SKM-1 treated with dmso at 0.1 percent for 144 hours (cell line): ENCODE measurements at regions not wholly inside any gene's neighbourhood (a gene's known extent, or its start where the extent isn't known, plus 50 kb on each side); places are given as distances from the start of the nearest gene placed in this dataset.
A peak's percentile ranks its signal among the peaks of the same experiment; 100 is the strongest.

Source experiments
- DNase-seq: peaks from one replicate; lab custom pipeline; 2025; ENCODE audit not compliant: unreplicated experiment; lab: John Stamatoyannopoulos, UW

DNA sequence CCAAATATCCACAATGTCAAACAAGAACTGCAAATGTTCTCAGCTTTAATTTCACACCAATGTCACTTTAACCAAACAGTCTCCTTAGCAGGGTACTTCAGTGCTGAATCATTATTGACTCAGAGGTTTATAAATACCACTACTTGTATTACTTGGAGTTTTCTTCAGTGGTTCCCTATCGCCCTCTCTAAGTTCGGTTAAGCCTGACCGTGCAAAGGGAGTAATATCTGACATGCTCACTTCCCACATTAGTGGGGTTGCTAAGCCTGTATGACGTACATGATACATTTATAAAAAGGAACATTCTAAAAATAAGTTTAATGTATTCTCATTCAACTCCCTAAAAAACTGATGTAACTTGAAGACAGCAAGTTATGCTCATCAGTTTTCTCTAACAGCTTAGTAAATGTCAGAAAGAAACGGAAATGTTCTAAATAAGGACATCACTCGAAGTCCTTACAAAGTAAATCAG, 93.1 kb upstream of the ZC3H12C start:
- no peak for DNase-seq

DNA sequence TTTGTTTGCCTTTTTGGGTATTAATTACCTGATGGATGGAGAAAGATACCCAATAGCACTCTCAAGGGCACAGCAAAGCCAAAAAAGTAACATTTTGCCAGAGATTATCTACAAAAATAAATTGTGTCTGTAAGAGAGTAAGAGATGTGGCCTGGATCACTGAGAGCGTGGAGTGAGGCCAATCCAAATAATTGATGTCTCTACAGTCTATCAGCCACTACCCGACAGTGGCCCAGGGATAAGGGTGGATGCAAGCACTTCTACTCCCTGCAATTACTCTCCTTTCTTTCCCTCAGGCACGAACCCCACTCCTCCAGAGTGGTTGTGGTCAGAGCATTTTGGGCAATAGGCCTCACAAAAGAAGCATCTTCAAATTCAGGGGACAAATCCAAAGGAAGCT, 92.3 kb upstream of the ZC3H12C start:
- no peak for DNase-seq

- no peak for DNase-seq
These were observed 89.8 kb upstream of the ZC3H12C start for GRCh38 chr11:110003426-110003825.

GRCh38 chr11:110011595-110011994, 81.6 kb upstream of the ZC3H12C start:
- DNase-seq, result no peak

DNA sequence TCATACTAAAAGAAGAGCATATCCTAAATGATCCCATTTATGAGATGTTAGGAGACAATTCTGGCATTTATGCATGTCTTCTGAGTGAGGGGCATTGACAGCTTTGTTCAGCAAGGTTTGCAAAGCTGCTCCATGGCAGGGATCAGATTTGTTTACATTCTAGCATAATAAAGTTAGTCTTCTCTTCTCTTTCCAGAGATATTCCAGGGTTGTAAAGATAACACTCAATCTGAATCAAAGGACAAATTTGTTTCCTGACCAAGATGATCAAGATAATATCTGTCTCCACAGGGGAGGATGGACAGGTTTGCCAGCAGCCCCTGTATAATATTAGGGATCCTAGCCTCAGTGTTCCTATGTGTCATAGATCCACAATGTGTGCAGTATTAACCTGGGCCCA, 77.5 kb upstream of the ZC3H12C start:
- DNase-seq, result no peak

- DNase-seq, result no peak
These were observed 73.5 kb upstream of the ZC3H12C start for GRCh38 chr11:110019675-110020074.

DNA sequence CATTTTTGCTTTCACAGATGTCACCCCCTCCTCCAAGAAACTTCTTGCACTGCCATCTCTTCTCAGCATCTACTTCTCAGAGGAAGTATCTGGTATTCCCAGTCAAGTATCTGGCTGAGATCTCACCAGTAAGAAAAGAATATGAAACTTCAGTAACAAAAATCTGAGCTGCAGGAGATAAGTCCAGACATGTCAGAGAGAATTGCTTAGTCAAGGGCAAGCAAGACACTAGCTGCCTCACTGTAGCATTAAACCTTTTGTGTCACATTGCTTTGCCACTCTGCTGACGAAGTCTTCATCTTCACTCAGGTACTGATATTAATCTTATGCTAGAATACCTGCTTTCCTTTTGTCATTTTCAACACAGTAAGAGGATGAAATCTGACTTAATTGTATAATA, 70.6 kb upstream of the ZC3H12C start:
- DNase-seq, result no peak

DNA sequence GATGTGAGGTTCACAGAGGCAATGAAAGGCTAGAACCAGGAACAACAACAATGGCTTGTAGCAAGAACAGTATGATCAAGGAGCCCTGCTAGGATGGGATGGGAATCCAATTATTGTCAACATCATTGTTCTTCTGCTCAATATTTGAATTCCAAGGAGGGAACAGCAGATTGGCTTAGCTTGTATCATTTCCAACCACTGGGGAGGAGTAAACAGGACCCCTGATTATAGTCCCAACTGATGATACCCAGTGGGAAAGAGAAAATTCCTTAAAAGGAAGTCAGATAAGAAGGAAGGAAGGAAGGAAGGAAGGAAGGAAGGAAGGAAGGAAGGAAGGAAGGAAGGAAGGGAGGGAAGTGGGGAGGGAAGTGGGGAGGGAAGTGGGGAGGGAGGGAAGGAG, 69.5 kb upstream of the ZC3H12C start:
- DNase-seq, result no peak

DNA sequence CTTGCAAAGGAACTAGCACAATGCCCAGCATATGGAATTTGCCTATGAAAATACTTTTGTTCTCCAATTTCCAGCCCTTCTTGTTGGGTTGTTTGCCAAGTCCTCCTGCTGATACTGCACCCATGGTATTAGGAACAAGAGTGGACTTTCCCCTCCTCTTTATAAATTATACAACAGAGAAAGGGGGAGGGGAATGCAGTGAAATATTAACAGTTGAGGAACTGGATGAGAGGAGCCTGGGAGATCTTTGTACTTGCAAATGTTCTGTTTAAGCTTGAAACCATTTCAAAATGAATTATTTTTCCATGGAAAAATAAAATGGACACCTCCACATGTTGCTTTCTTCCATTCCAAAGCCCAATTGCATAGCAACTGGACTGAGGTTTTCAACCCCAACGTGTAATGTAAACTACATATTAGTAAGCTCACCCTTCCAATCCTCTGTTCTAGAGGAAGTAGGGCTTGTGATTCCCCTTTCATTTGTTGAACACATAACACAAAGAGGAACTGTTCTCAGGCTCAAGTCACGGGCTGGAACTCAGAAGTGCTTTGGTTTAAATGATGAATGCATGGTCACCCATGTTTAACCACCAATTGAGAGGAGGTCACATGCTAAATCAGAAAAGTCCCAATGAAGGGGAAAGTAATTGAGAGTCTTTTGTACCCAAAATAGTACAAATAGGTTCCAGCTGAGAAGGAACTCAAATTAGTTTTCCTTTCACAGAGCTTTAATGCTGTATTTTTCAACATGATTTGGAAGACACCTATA, 66.2 kb upstream of the ZC3H12C start:
- DNase-seq, result peak; percentile 57

GRCh38 chr11:110027627-110028371, 65.4 kb upstream of the ZC3H12C start:
- DNase-seq, result no peak

DNA sequence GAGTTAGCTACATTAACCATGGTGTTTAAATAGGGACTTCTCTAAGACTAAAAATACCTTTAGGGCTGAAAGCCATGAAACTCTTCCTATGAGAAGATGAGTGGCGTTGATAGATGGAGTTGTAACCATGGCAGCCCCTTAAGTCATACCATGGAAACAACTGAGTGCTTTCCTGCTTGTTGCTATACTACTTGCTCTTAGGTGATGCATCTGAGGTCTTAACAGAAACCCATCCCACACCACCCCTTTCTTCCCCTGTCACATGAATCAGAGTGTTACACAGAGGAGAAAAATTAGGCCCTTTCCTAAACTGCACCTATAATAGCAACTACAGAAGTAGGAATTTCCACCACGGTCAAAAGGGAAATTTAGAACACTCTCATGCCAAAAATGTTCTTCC, 64.3 kb upstream of the ZC3H12C start:
- DNase-seq, result no peak

GRCh38 chr11:110029714-110030113, 63.5 kb upstream of the ZC3H12C start:
- no peak for DNase-seq

- no peak for DNase-seq
These were observed 62.0 kb upstream of the ZC3H12C start for GRCh38 chr11:110031171-110031570.

GRCh38 chr11:110032259-110032658, 60.9 kb upstream of the ZC3H12C start:
- no peak for DNase-seq

DNA sequence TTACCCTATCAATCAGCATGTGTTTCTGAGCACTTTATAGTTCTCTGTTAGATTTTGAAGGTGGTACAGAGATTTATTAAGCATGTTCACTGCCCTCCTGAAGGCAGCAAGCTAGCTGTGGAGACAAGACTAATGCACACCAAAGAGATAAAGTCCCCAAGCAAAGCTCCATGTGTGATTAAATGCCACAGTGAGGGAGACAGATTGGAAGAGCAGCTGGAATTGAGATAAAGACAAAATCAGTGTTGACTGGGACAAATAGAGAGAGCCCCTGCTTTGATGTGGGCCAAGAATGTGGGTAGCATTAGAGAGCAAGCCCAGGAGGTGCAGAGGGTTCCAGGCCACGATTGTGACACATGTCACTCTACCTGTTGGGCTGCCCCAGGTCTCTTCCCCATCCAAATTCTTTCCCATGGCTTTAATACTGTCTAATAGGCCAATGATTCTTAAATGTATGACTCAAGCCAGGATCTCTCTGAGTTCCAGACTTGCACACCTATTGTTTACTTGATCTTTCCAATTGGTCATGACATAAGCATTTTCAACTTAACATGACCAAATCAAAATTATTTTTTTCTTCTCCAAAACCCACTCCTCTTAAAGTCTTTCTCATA, 60.1 kb upstream of the ZC3H12C start:
- no peak for DNase-seq

GRCh38 chr11:110034806-110035205, 58.4 kb upstream of the ZC3H12C start:
- DNase-seq, result no peak

DNA sequence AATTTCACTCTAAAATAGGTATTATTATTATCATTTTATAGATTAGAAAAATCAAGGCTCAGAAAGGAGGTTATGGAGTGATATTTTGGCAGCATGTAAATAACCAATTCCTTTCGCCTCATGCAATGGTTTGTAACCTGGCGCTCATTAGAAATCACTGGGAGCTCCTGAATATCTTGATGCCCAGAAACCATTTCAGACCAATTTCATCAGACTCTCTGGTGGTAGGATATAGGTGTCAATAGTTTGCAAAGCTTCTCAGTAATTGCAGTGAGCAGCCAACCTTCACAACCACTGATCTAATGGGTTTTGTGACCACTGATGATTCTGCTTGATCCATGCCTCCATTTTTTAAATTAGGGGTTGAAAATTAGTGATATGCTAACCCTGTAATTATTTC, 57.8 kb upstream of the ZC3H12C start:
- no peak for DNase-seq

DNA sequence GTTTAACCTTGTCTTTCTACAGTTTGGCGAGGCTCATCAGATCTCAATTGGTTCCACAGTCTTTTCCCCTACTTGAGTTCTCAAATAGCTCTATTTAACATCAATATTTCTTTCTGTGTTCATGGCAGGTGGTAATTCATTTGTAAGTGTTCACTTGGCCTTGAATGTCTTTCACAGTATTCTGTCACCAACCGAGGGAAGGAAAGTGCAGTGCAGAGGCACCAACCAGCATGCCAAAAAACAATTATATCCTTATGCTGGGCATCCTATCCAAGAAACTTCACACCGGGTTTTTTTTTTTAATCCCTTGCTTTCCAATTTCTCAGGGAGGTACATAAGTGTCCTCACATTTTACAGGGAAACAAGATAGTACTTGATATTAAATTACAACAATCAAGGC, 55.0 kb upstream of the ZC3H12C start:
- no peak for DNase-seq
